ENCODE measurements at regions not wholly inside any gene's neighbourhood (a gene's known extent, or its start where the extent isn't known, plus 50 kb on each side); places are given as distances from the start of the nearest gene placed in this dataset.

DNA sequence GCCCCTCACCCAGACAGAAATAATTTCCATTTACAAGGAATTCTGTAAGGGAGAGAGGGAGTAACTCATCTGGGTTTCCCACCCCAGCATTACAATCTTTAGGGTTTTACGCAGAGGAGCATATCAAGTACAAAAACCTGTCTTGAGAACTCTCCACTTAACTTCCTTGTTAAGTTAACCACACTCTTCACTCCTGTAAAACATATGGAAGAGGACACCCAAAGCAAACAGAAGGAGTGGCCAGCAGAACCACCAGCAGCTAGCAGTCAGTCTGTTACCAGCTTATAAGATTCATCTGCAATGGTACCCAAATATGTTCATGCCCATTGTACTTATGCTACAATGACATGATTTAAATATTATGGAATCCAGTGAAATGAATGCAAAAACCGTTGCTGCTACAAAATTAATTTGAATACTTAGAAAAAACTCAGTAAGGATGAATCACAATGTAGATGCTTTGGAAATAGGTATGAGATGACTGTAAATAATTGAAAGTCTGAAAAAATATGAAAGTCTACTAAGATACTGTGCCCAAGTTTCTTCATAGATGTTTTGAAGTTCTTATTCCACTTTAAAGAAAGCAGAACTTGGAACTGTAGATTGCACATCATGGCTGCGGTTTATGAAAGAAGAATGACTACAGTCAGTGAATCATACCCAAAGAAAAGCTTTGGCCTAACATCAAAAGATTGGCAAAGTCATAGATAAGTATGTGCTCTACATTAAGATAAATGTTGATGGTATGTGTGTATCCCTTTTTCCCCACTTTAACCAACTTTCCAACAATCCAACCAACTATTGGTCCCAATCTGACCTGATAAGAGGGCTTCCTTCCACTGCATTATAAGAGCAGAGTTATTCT is 233.6 kb downstream of the ACTL7B start (continued):
- no peak for TF ChIP-seq NR2F1 (CRISPR knock-in tag; IDR thresholded peaks at IDR 0.05)
- TF ChIP-seq HMG20A (CRISPR knock-in tag; IDR thresholded peaks at IDR 0.05; ENCODE audit: borderline replicate concordance): no peak
- no peak for TF ChIP-seq ZNF749 (CRISPR knock-in tag; IDR thresholded peaks at IDR 0.05; ENCODE audit: borderline replicate concordance)
- TF ChIP-seq SMAD9 (CRISPR knock-in tag; IDR thresholded peaks at IDR 0.05): no peak
- no peak for TF ChIP-seq TBX2 (CRISPR knock-in tag; IDR thresholded peaks at IDR 0.05; ENCODE audit: borderline replicate concordance)

- in situ Hi-C loops (cut with HindIII; ENCODE audit: extremely low pct_ligation_motif_present, low pct_unique_long_range_greater_than_20kb) (no loop called here), intact Hi-C loops (cut with micrococcal nuclease; ENCODE audit: unreplicated experiment) (loop anchor here (2.0 kb wide), 1 partner anchor 72 kb away; no protein-coding TSS in a partner anchor)
- Histone ChIP-seq H3K27me3 (ENCODE audit: control insufficient read depth in 1 of 2, insufficient read depth in 2 of 2, low read length in 2 of 2) (0 out of 5 replicates have a peak, but pooled peaks cover 0 to 3% of the 10 kb centered on the region in 2 experiments), H3K79me2 (ENCODE audit: insufficient read depth, low read length) (no peaks in the 10 kb centered on the region), H3K9ac (ENCODE audit: insufficient read depth, low read depth, low read length) (no peak overlapping the region), H3K36me3 (replicated peaks in 1 of 2; ENCODE audit: control insufficient read depth in 1 of 2, insufficient read depth in 2 of 2, low read length in 2 of 2) (no peaks in the 10 kb centered on the region), H3K4me1 (ENCODE audit: insufficient read depth, low read length) (no peaks in the 10 kb centered on the region), H3K27ac (ENCODE audit: extremely low read length, insufficient read depth, low read length) (no peak overlapping the region), H4K20me1 (ENCODE audit: insufficient read depth, low read length) (no peaks in the 10 kb centered on the region), H2AFZ (ENCODE audit: low read length) (no peak overlapping the region), H3K4me2 (ENCODE audit: low read depth, low read length) (no peak overlapping the region), H3K9me3 (ENCODE audit: low read length) (no peaks in the 10 kb centered on the region), H3K4me3 (replicated peaks in 1 of 3; ENCODE audit: insufficient read depth in 1 of 3, low read depth in 2 of 3, low read length in 3 of 3) (no peak overlapping the region)
- WGBS (ENCODE audit: low lambda C conversion rate): 29% methylated on average over 2 of the region's 2 CpGs
- DNase-seq (ENCODE audit: low spot score) (no peak), FAIRE-seq (no peak), ATAC-seq (no peak)
- no TSS peak for BruUV-seq (replicated peaks)
- no peak for TF ChIP-seq STAT6 (CRISPR knock-in tag; IDR thresholded peaks at IDR 0.05; ENCODE audit: borderline replicate concordance)
- TF ChIP-seq PRMT3 (CRISPR knock-in tag; IDR thresholded peaks at IDR 0.05; ENCODE audit: borderline replicate concordance, low read depth): no peak
- TF ChIP-seq KLF12 (CRISPR knock-in tag; IDR thresholded peaks at IDR 0.05; ENCODE audit: borderline replicate concordance): no peak
- TF ChIP-seq MNT (IDR thresholded peaks at IDR 0.05): no peak
- TF ChIP-seq HES4 (CRISPR knock-in tag; IDR thresholded peaks at IDR 0.05; ENCODE audit: borderline replicate concordance): no peak
- POLR2A ChIA-PET: no interaction called here
- CTCF ChIA-PET (ENCODE audit: low intra/inter-chr PET ratio, low total read pairs): no interaction called here
Measured at GRCh38 chr9:108620767-108621166, 235.0 kb downstream of the ACTL7B start.

Measured in HepG2 (cell line).